Natural killer cell (primary cell): ENCODE measurements at regions not wholly inside any gene's neighbourhood (a gene's known extent, or its start where the extent isn't known, plus 50 kb on each side); places are given as distances from the start of the nearest gene placed in this dataset.

Experiments
- ATAC-seq, 3 donors: fragments of 150-1000 bp in 2 of 3; fragments of 200-7000 bp in 1 of 3; cut with Tn5 transposase; 1 replicate in 1 of 3; 2 replicates in 2 of 3; pipeline ENCODE4 v1.10.0; 2021; ENCODE audit warnings: mild to moderate bottlenecking in 2 of 3, moderate library complexity in 2 of 3
- DNase-seq, 2 donors: peaks; one replicate each; pipeline versions ENCODE4 v3.0.0 to v3.0.0-alpha.2; 2013 to 2021; ENCODE audit warnings: mixed read lengths in 1 of 2
- H3K27ac ChIP-seq: one replicate; pipeline ENCODE4 v1.5.1; 2013; ENCODE audit warnings: mild to moderate bottlenecking, low read length
- H3K27me3 ChIP-seq: one replicate; pipeline ENCODE4 v1.6.1; 2013; ENCODE audit warnings: low read length; ENCODE audit not compliant: control insufficient read depth, insufficient read depth
- H3K36me3 ChIP-seq: one replicate; pipeline ENCODE4 v1.6.1; 2013; ENCODE audit warnings: low read length; ENCODE audit not compliant: control insufficient read depth, insufficient read depth
- H3K4me1 ChIP-seq: one replicate; pipeline ENCODE4 v1.6.1; 2013; ENCODE audit warnings: low read length; ENCODE audit not compliant: control insufficient read depth, insufficient read depth
- H3K4me3 ChIP-seq: one replicate; pipeline ENCODE4 v1.5.1; 2013; ENCODE audit warnings: low read length
- H3K9me3 ChIP-seq: one replicate; pipeline ENCODE4 v1.6.1; 2013; ENCODE audit warnings: low read length; ENCODE audit not compliant: control insufficient read depth, insufficient read depth
- H3K27ac Mint-ChIP-seq, 2 donors: one replicate each; pipeline ENCODE4 v1.8.0; 2022; ENCODE audit warnings: mild to moderate bottlenecking in 2 of 2, mixed read lengths in 2 of 2, moderate library complexity in 1 of 2
- H3K27me3 Mint-ChIP-seq, 2 donors: one replicate each; pipeline ENCODE4 v1.8.0; 2022; ENCODE audit warnings: low read depth in 2 of 2, mixed read lengths in 2 of 2
- H3K36me3 Mint-ChIP-seq: one replicate; pipeline ENCODE4 v1.8.0; 2022; ENCODE audit warnings: mixed read lengths
- H3K4me1 Mint-ChIP-seq, 2 donors: one replicate each; pipeline ENCODE4 v1.8.0; 2022; ENCODE audit warnings: mixed read lengths in 2 of 2
- H3K4me3 Mint-ChIP-seq: one replicate; pipeline ENCODE4 v1.8.0; 2022; ENCODE audit warnings: mild to moderate bottlenecking, moderate library complexity, mixed read lengths
- H3K9me3 Mint-ChIP-seq, 2 donors: one replicate each; pipeline ENCODE4 v1.8.0; 2022; ENCODE audit warnings: mixed read lengths in 2 of 2
- WGBS: methylation state at CpG from one replicate; pipeline ENCODE4 v1.1.7; 2013; ENCODE audit warnings: missing lambda C conversion rate; ENCODE audit not compliant: insufficient coverage; 5-methylcytosine and 5-hydroxymethylcytosine counted together
- intact Hi-C: fragments of 100-400 bp; cut with micrococcal nuclease; formaldehyde crosslinking; loops from one replicate; pipeline ENCODE4 v1.14.2; 2022
- TF ChIP-seq, protein P1 (sequence below): fragments of 200-600 bp; IDR thresholded peaks from one replicate; pipeline ENCODE4 v1.8.0; 2022; ENCODE audit warnings: antibody characterized with exemption

DNA sequence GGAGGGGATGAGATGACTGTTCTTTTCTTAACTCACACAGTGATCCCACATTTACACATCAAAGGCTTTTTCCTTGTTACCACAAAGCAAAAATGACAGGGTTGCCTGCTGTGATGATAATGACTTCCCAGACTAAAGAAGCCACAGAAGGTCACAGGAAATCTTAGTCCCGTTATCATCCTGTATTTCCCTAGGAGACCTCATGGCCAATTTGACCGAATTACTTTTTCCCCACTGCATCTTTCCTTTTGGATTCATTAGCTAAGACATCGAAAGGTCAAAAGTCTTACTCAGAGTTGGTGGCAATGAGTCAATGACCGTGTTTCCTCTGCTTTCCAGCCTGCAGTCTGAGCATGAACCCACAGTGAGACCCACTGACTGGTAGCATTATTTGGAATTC is 130.1 kb upstream of the INHBA start:
- no peaks in the 10 kb centered on the region for H3K27me3 Mint-ChIP-seq
- H3K9me3 Mint-ChIP-seq: no peaks in the 10 kb centered on the region
- TF ChIP-seq, protein P1, sequence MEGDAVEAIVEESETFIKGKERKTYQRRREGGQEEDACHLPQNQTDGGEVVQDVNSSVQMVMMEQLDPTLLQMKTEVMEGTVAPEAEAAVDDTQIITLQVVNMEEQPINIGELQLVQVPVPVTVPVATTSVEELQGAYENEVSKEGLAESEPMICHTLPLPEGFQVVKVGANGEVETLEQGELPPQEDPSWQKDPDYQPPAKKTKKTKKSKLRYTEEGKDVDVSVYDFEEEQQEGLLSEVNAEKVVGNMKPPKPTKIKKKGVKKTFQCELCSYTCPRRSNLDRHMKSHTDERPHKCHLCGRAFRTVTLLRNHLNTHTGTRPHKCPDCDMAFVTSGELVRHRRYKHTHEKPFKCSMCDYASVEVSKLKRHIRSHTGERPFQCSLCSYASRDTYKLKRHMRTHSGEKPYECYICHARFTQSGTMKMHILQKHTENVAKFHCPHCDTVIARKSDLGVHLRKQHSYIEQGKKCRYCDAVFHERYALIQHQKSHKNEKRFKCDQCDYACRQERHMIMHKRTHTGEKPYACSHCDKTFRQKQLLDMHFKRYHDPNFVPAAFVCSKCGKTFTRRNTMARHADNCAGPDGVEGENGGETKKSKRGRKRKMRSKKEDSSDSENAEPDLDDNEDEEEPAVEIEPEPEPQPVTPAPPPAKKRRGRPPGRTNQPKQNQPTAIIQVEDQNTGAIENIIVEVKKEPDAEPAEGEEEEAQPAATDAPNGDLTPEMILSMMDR: no peak
- Histone ChIP-seq H3K27ac (no peak overlapping the region), H3K4me1 (no peaks in the 10 kb centered on the region), H3K36me3 (no peaks in the 10 kb centered on the region), H3K4me3 (no peak overlapping the region), H3K9me3 (no peaks in the 10 kb centered on the region), H3K27me3 (no peaks in the 10 kb centered on the region)
- WGBS: 79% methylated on average over 4 of the region's 4 CpGs
- H3K4me3 Mint-ChIP-seq: no peak overlapping the region
- H3K4me1 Mint-ChIP-seq: no peaks in the 10 kb centered on the region
- ATAC-seq (no peak), DNase-seq (no peak)
- intact Hi-C loops: no loop called here
- no peak overlapping the region for H3K27ac Mint-ChIP-seq
- H3K36me3 Mint-ChIP-seq: no peaks in the 10 kb centered on the region

- H3K27ac Mint-ChIP-seq: no peak overlapping the region
- TF ChIP-seq, protein P1: no peak
- Histone ChIP-seq H3K36me3 (no peaks in the 10 kb centered on the region), H3K27ac (no peak overlapping the region), H3K4me3 (no peak overlapping the region), H3K9me3 (no peaks in the 10 kb centered on the region), H3K27me3 (no peaks in the 10 kb centered on the region), H3K4me1 (no peaks in the 10 kb centered on the region)
- no peaks in the 10 kb centered on the region for H3K9me3 Mint-ChIP-seq
- 89% methylated on average over 2 of the region's 2 CpGs for WGBS
- intact Hi-C loops: no loop called here
- no peaks in the 10 kb centered on the region for H3K27me3 Mint-ChIP-seq
- ATAC-seq (no peak), DNase-seq (no peak)
- H3K36me3 Mint-ChIP-seq: no peaks in the 10 kb centered on the region
- H3K4me3 Mint-ChIP-seq: no peak overlapping the region
- no peaks in the 10 kb centered on the region for H3K4me1 Mint-ChIP-seq
Observed at GRCh38 chr7:41830271-41830670, 127.4 kb upstream of the INHBA start.

DNA sequence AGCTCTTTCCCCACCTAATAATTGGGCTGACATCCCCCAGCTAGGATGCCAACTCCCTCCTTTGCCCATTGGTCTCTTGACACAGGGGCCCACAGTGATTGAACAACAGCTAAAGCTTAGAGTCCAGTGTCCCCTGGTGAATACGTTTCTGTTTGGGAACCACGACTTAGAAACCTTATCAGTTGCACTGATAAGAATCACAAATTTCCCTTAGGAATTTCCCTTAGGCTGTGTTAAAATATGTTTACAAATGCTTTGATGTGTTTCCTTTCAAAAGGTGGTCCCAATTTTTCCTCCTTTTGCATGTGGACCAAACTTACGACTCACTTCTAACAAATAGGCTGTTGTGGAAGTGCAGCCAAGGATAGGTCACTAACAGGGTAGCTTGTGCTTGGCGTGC is 126.0 kb upstream of the INHBA start:
- no peak overlapping the region for H3K27ac Mint-ChIP-seq
- no peaks in the 10 kb centered on the region for H3K4me1 Mint-ChIP-seq
- TF ChIP-seq, protein P1: no peak
- no peak overlapping the region for H3K27ac ChIP-seq
- DNase-seq: no peak
- no peaks in the 10 kb centered on the region for H3K9me3 ChIP-seq
- ATAC-seq: no peak
- H3K27me3 ChIP-seq: no peaks in the 10 kb centered on the region
- no peaks in the 10 kb centered on the region for H3K4me1 ChIP-seq
- no peaks in the 10 kb centered on the region for H3K36me3 ChIP-seq
- H3K4me3 ChIP-seq: no peak overlapping the region
- intact Hi-C loops: no loop called here
- H3K4me3 Mint-ChIP-seq: no peak overlapping the region
- no peaks in the 10 kb centered on the region for H3K36me3 Mint-ChIP-seq
- no peaks in the 10 kb centered on the region for H3K9me3 Mint-ChIP-seq
- H3K27me3 Mint-ChIP-seq: no peaks in the 10 kb centered on the region
- WGBS: 93% methylated on average over 4 of the region's 4 CpGs

DNA sequence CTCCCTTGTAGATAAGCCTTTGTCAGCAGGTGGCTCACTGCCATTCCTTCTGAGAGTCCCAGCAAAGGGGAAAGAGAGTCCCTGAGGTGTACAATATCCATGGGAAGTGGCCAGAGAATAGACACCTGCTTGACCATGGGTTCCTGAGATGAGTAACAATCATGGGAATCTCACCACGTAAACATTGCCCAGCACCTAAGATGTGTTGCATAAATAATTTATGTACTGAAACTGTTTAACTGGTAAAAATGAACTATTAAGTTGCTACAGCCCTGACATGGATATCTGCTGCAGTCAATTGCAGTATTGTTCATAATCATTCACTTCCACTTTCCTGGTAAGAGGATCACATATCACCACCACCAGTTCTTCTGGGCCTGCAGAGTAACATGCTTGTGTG is 123.8 kb upstream of the INHBA start:
- TF ChIP-seq, protein P1: no peak
- Histone ChIP-seq H3K9me3 (no peaks in the 10 kb centered on the region), H3K4me1 (no peaks in the 10 kb centered on the region), H3K27me3 (no peaks in the 10 kb centered on the region), H3K4me3 (no peak overlapping the region), H3K36me3 (no peaks in the 10 kb centered on the region), H3K27ac (no peak overlapping the region)
- H3K27me3 Mint-ChIP-seq: peaks cover 0 to 11% of the 10 kb centered on the region in 2 donors
- no peak for ATAC-seq
- no peaks in the 10 kb centered on the region for H3K36me3 Mint-ChIP-seq
- H3K4me3 Mint-ChIP-seq: no peak overlapping the region
- H3K9me3 Mint-ChIP-seq: no peaks in the 10 kb centered on the region
- no peak overlapping the region for H3K27ac Mint-ChIP-seq
- H3K4me1 Mint-ChIP-seq: no peaks in the 10 kb centered on the region
- intact Hi-C loops: no loop called here
- no peak for DNase-seq
- 93% methylated on average over 1 of the region's 1 CpG for WGBS
